Ishikawa (cell line): ENCODE measurements at regions not wholly inside any gene's neighbourhood (a gene's known extent, or its start where the extent isn't known, plus 50 kb on each side); places are given as distances from the start of the nearest gene placed in this dataset.

ENCODE experiments used
- CEBPB ChIP-seq: IDR thresholded peaks from 2 replicates; pipeline ENCODE4 v1.6.1; 2012
- CREB1 ChIP-seq: IDR thresholded peaks from 2 replicates; pipeline ENCODE4 v1.6.1; 2012; ENCODE audit warnings: low read depth
- EGR1 ChIP-seq: IDR thresholded peaks from 2 replicates; pipeline ENCODE4 v1.6.1; 2012
- EP300 ChIP-seq: IDR thresholded peaks from 2 replicates; pipeline ENCODE4 v1.6.1; 2012; ENCODE audit warnings: borderline replicate concordance
- FOXM1 ChIP-seq: IDR thresholded peaks from 2 replicates; pipeline ENCODE4 v1.6.1; 2012; ENCODE audit warnings: low read depth, borderline replicate concordance
- MAX ChIP-seq: IDR thresholded peaks from 2 replicates; pipeline ENCODE4 v1.6.1; 2012
- RAD21 ChIP-seq: IDR thresholded peaks from 2 replicates; pipeline ENCODE4 v1.6.1; 2012; ENCODE audit warnings: low read depth
- REST ChIP-seq: IDR thresholded peaks from 2 replicates; pipeline ENCODE4 v1.6.1; 2012; ENCODE audit warnings: low read depth, mild to moderate bottlenecking
- TAF1 ChIP-seq: IDR thresholded peaks from 2 replicates; pipeline ENCODE4 v1.6.1; 2012; ENCODE audit warnings: low read depth, mild to moderate bottlenecking
- TEAD4 ChIP-seq: IDR thresholded peaks from 2 replicates; pipeline ENCODE4 v1.6.1; 2012
- USF1 ChIP-seq: IDR thresholded peaks from 2 replicates; pipeline ENCODE4 v1.6.1; 2012
- YY1 ChIP-seq: IDR thresholded peaks from 2 replicates; pipeline ENCODE4 v1.6.1; 2012; ENCODE audit warnings: low read depth
- ZBTB7A ChIP-seq: IDR thresholded peaks from 2 replicates; pipeline ENCODE4 v1.6.1; 2012; ENCODE audit warnings: low read depth

- TF ChIP-seq MAX, result no peak
- TF ChIP-seq TEAD4, result no peak
- TF ChIP-seq REST, result no peak
- TF ChIP-seq USF1, result no peak
- no peak for TF ChIP-seq RAD21
- TF ChIP-seq YY1, result no peak
- TF ChIP-seq CEBPB, result no peak
- no peak for TF ChIP-seq FOXM1
- TF ChIP-seq EGR1, result no peak
- no peak for TF ChIP-seq ZBTB7A
- no peak for TF ChIP-seq CREB1
- no peak for TF ChIP-seq EP300
- TF ChIP-seq TAF1, result no peak
Measured at GRCh38 chr13:84672616-84673015, 790.3 kb upstream of the SLITRK1 start.
